Activated B cell treated with CpG ODN at 0.5 μM for 24 hours (primary cell): ENCODE measurements at regions not wholly inside any gene's neighbourhood (a gene's known extent, or its start where the extent isn't known, plus 50 kb on each side); places are given as distances from the start of the nearest gene placed in this dataset.

ENCODE experiments used
- ATAC-seq: fragments of 200-7000 bp; cut with Tn5 transposase; one replicate; pipeline ENCODE4 v1.10.0; 2021; ENCODE audit warnings: low read depth, mild to moderate bottlenecking, moderate library complexity
- CTCF ChIA-PET: fragments of 350-600 bp; sonication (Branson Sonifier 250); formaldehyde crosslinking; loops from one replicate; lab custom pipeline; 2021; ENCODE audit warnings: antibody characterized with exemption; lab: Charles Lee
- POLR2A ChIA-PET: fragments of 350-600 bp; sonication (Branson Sonifier 250); formaldehyde crosslinking; loops from one replicate; lab custom pipeline; 2021; ENCODE audit warnings: antibody characterized with exemption; lab: Charles Lee
- DNase-seq: peaks from one replicate; pipeline ENCODE4 v3.0.0; 2022
- H3K27ac Mint-ChIP-seq: one replicate; pipeline ENCODE4 v1.8.0; 2020; ENCODE audit warnings: mixed read lengths
- H3K27me3 Mint-ChIP-seq: one replicate; pipeline ENCODE4 v1.8.0; 2021; ENCODE audit warnings: mixed read lengths
- H3K36me3 Mint-ChIP-seq: one replicate; pipeline ENCODE4 v1.8.0; 2021; ENCODE audit warnings: low read depth, mixed read lengths
- H3K4me1 Mint-ChIP-seq: one replicate; pipeline ENCODE4 v1.8.0; 2021; ENCODE audit warnings: mixed read lengths
- H3K4me3 Mint-ChIP-seq: one replicate; pipeline ENCODE4 v1.8.0; 2020; ENCODE audit warnings: mild to moderate bottlenecking, mixed read lengths
- H3K9me3 Mint-ChIP-seq: one replicate; pipeline ENCODE4 v1.8.0; 2020; ENCODE audit warnings: mixed read lengths
- CTCF ChIP-seq: fragments of 200-600 bp; IDR thresholded peaks from one replicate; pipeline ENCODE4 v1.8.0; 2022; ENCODE audit warnings: antibody characterized with exemption, mild to moderate bottlenecking
- intact Hi-C: fragments of 100-400 bp; cut with micrococcal nuclease; formaldehyde crosslinking; loops from one replicate; pipeline ENCODE4 v1.15.1; 2024

- H3K27me3 Mint-ChIP-seq, result peaks cover 6% of the 10 kb centered on the region
- DNase-seq, result no peak
- no peak for ATAC-seq
- intact Hi-C loops, result no loop called here
- H3K9me3 Mint-ChIP-seq, result no peaks in the 10 kb centered on the region
- ChIA-PET POLR2A (no interaction called here), CTCF (no interaction called here)
- TF ChIP-seq CTCF, result no peak
- no peaks in the 10 kb centered on the region for H3K36me3 Mint-ChIP-seq
- H3K4me3 Mint-ChIP-seq, result no peak overlapping the region
- H3K27ac Mint-ChIP-seq, result no peak overlapping the region
- no peaks in the 10 kb centered on the region for H3K4me1 Mint-ChIP-seq
Measured at GRCh38 chr4:37533286-37534033, 152.7 kb downstream of the RELL1 start.

- Mint-ChIP-seq H3K27me3 (peaks cover 6% of the 10 kb centered on the region), H3K4me1 (no peaks in the 10 kb centered on the region), H3K36me3 (no peaks in the 10 kb centered on the region), H3K27ac (no peak overlapping the region), H3K4me3 (no peak overlapping the region), H3K9me3 (no peaks in the 10 kb centered on the region)
- no peak for TF ChIP-seq CTCF
- DNase-seq, result no peak
- intact Hi-C loops, result no loop called here
- ChIA-PET POLR2A (interaction anchor here (0.6 kb wide), 1 partner anchor 10 kb away, joined by 5 read pairs; no protein-coding TSS in a partner anchor), CTCF (no interaction called here)
- ATAC-seq, result no peak
Measured at GRCh38 chr4:37531151-37531550, 155.0 kb downstream of the RELL1 start.

GRCh38 chr4:37530451-37530850 is 155.7 kb downstream of the RELL1 start:
- ChIA-PET POLR2A (no interaction called here), CTCF (no interaction called here)
- H3K4me1 Mint-ChIP-seq, result no peaks in the 10 kb centered on the region
- H3K36me3 Mint-ChIP-seq, result no peaks in the 10 kb centered on the region
- H3K27me3 Mint-ChIP-seq, result peaks cover 7% of the 10 kb centered on the region
- no peaks in the 10 kb centered on the region for H3K9me3 Mint-ChIP-seq
- intact Hi-C loops, result no loop called here
- DNase-seq (no peak), ATAC-seq (no peak)
- no peak overlapping the region for H3K4me3 Mint-ChIP-seq
- H3K27ac Mint-ChIP-seq, result no peak overlapping the region
- no peak for TF ChIP-seq CTCF

- intact Hi-C loops, result no loop called here
- POLR2A ChIA-PET, result no interaction called here
- H3K27ac Mint-ChIP-seq, result no peak overlapping the region
- H3K4me3 Mint-ChIP-seq, result no peak overlapping the region
- no peaks in the 10 kb centered on the region for H3K4me1 Mint-ChIP-seq
- CTCF ChIA-PET, result no interaction called here
- H3K9me3 Mint-ChIP-seq, result no peaks in the 10 kb centered on the region
- no peaks in the 10 kb centered on the region for H3K36me3 Mint-ChIP-seq
- H3K27me3 Mint-ChIP-seq, result peaks cover 8% of the 10 kb centered on the region
- DNase-seq (no peak), ATAC-seq (no peak)
- TF ChIP-seq CTCF, result no peak
Measured at GRCh38 chr4:37528166-37528885, 157.8 kb downstream of the RELL1 start.

- H3K36me3 Mint-ChIP-seq, result no peaks in the 10 kb centered on the region
- TF ChIP-seq CTCF, result no peak
- H3K9me3 Mint-ChIP-seq, result peaks cover 8% of the 10 kb centered on the region
- ChIA-PET CTCF (no interaction called here), POLR2A (no interaction called here)
- no peak overlapping the region for H3K4me3 Mint-ChIP-seq
- no peaks in the 10 kb centered on the region for H3K4me1 Mint-ChIP-seq
- peaks cover 3% of the 10 kb centered on the region for H3K27me3 Mint-ChIP-seq
- no peak for DNase-seq
- H3K27ac Mint-ChIP-seq, result no peak overlapping the region
- intact Hi-C loops, result no loop called here
- no peak for ATAC-seq
Measured at GRCh38 chr4:37524267-37524666, 161.9 kb downstream of the RELL1 start.
